DMS53 (cell line): ENCODE measurements at regions not wholly inside any gene's neighbourhood (a gene's known extent, or its start where the extent isn't known, plus 50 kb on each side); places are given as distances from the start of the nearest gene placed in this dataset.

ENCODE experiments used
- DNase-seq: peaks from one replicate; lab custom pipeline; 2025; lab: John Stamatoyannopoulos, UW

DNA sequence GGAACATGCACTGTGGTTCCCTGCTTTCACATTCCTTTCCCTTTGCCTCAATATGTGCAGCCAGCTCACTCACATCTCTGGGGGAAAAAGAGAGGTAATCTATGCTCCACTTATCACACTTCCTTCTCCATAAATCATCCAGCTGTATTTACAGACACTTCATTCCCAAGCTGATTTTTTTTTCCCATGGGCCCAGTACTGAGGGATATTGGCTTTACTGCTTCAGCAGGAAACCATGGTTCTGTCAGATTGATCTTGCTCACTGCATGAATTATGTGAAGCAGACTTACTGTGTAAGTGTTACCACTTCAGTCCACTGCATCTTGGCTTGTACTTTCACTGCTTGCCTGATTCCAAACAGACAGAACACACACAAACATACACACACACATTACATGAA lies 555.6 kb downstream of the CCER1 start:
- peak; percentile 65 for DNase-seq

DNA sequence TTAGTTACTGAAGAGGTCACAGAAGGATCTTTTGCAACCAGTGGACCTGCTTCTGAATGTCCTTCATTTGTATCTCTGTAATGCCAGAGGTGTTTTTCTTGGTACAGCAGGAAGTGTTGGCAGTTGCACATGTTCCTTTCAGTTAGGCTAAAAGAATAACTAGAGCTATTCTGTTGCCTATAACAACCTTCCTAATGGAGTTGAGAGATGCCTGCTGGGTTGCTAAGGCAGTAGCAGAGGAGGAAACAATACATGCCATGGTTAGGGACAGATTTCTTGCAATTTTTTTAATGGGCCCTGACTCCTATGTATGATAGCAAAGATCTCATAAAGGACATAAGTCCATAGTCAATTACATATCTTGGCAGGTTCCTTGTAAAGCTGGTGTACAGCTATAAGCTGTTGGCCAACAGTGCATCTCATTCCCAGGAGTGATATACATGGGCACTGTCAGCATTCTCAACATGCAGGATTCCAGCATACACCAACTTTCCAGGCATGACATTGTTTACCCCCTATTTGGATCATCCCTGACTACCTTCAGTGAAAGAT lies 556.6 kb downstream of the CCER1 start:
- DNase-seq: no peak

DNA sequence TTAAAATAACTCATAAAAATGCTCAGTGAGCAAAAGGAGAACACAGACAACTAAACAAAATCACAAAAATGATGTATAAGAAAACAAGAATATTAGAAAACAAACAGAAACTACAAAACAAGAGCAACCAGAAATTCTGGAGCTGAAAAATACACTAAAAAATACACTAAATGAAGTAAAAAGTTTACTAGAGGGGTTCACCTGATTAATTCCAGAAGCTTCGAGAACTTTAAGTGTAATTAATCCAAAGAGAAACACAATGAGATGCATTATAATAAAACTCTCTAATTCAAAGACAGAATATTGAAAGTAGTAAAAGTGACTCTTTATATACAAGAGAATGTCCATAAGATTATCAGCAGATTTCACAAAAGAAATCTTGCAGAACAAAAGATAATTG lies 558.4 kb downstream of the CCER1 start:
- DNase-seq: peak; percentile 5

DNA sequence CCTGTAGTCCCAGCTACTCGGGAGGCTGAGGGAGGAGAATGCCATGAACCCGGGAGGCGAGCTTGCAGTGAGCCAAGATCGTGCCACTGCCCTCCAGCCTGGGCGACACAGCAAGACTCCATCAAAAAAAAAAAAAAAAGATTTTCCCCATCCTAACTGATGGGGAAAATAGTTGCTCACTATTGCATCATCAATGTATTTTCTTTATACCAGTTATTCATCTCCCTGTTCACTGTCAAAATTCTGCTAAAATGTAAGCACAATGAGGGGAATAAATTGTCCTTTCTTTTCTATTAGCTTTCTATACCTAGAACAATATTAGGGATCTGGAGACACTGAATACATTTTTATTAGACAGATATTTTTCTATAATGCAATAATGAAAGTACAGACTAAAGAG lies 561.3 kb downstream of the CCER1 start:
- no peak for DNase-seq

DNA sequence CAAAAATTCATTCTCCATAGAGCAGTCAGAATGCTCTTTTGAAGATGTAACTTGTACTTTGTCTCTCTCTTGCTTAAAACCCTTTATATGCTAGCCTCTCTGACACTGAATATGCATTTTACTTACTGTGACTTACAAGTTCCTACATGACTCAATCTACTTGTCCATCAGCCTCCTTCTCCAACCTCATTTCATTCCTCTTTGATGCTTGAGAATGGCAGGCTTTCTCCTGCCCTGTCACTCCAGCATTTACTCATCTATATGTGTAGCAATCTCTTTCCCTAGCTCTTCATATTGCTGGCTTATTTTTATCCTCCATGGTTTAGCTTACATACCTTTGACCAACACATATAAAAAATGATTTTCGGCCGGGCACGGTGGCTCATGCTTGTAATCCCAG lies 561.9 kb downstream of the CCER1 start:
- no peak for DNase-seq

DNA sequence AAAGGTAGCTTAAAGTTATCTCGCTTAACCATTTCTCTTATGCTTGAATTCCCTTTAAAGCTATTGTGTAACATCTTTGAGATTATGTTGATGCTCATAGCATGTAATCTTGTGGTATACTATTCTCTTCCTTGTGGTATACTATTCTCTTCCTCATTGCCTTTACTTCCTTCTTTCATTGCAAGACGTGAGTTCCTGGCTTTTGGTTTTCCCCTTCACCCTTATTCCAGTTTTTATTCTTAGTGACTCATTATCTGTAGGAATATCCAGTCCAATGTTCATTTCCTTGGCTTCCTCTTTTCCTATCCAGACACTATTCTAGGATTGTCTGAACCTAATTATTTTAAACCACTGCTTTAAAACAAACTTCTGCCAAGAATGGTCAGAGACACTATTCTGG lies 564.0 kb downstream of the CCER1 start:
- no peak for DNase-seq

DNA sequence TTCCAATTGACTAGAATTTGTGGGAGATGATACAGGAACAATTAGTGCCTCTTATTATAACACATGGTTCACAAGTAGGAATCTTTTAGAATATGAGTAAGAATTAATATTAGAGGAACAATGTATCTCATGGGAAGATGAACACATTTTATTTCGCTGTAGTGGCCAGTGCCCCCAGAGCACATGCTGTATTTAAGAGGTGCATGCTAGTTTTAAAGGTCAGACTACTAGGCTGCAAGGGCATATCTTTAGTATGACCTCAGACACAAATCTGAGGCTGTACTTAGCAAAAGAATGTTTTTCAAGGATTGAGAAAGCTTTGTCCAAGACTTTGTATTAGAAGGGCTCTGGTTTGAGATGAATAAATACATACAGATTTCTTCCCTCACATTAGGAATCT lies 586.9 kb downstream of the CCER1 start:
- DNase-seq: no peak

DNA sequence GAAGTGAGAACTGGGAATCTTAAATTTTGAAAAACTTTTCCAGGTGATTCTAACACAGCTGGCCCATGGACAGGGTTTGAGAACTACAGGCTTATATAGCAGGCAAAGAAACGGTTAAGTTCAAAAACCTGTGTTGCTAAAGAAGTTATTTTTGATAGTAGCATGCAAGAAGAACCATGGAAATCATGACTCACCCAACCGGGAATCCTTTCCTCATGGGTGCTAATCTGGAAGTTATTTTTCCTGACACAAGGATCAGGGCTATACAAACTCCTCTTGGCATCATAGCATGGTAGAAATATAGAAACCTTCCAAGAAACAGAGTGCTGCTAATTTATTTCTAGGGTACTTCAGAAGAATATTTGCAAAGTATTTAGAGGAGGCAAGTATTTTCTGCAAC lies 588.7 kb downstream of the CCER1 start:
- no peak for DNase-seq

DNA sequence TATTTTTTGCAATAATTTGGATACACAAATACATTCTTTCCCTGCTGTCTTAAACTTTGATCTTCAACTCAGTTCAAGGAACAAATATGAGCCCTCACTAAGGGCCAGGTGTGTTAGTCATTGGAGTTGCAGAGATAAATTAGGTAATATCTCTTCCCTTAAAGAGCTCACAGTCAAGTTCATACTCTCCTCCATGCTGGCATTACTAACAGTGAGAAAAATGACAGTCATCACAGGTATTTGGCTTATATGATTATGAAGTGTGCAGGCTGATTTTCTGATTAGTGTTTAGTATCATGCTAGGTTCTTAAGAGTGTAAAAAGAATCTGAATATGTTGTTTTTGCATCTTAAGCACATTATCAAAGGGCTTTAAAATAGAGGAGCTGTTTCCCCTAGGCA lies 594.7 kb downstream of the CCER1 start:
- DNase-seq: no peak

DNA sequence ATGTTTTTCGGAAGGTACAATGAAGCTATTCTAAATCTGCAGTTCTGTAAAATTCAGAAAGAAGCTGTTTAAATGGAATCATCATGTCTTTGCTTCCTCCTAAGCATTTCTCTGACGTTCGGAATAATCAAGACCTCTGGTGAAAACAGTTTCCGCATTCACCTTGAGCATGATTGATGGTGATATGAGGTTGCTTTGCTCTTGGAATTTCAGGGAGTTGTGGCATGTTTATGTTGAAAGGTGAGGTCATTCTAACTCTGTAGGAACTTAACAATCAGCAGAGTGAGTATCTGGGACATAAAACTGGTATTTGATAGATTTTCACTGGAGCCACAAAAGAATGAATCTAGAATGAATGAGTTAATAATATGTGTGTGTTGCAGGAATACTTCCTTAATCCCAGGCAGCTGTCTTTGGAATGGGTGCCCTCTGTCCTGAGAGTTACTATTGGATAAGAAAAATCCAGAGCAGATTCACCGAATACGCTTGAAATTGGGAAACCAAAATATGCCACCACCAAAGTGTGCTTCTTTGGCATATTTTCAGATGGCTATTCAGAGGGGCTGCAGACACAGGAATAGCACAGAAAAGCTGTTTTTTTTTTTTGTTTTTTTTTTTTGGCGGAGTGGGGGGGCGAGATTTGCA lies 599.1 kb downstream of the CCER1 start:
- no peak for DNase-seq

DNA sequence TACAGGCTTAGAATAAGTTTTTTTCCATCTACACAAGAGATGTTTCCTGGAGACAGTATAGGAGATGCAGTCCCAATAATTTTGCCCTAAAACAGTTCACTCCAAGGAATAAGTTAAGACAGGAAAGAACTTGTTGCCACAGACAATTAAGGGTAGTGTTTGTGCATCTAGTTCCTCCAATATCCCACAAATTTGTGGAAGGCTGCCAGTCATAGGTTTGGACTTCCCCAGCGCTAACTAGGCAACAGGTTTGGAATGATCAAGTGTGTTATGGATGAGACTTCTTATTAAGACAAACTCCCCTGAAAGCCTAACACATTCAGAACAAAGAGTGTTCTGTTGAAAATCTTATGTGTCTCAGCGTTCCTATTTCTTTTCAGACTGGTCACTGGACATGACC lies 611.0 kb downstream of the CCER1 start:
- DNase-seq: no peak

DNA sequence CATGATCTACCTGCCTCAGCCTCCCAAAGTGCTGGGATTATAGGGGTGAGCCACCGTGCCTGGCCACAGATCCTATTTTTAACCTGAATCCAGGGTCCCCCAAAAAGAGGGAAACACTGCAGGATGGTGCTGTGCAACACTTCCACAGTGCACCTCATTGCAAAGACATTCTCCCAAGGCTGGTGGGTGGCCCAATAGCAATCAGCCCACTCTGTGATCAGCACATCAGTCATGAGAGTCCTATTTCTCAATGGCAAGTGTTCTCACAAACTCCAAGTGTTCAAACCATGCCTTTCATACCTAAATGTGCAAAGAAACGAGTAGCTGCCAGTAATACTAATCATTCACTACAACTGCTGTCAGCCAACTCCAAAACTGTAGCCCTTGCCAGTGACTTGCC lies 612.9 kb downstream of the CCER1 start:
- no peak for DNase-seq

DNA sequence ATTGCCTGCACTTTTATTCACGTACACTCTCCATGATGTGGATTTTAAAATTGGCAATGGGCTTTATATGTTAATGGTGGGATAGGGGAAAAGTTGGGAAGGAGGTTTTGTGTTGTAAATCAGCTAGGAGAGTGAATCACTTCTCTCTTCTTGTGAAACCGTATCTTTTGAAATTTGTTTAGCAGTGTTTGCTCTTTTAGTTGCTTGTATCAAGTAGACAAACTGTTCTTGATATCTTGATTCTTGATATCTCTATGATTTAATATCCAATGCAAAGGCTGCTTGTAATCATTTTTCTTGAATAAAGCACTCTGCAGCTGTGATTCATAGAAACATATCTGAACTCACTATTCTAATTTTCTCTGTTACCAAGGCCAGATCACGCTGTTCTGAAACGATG lies 615.1 kb downstream of the CCER1 start:
- no peak for DNase-seq

DNA sequence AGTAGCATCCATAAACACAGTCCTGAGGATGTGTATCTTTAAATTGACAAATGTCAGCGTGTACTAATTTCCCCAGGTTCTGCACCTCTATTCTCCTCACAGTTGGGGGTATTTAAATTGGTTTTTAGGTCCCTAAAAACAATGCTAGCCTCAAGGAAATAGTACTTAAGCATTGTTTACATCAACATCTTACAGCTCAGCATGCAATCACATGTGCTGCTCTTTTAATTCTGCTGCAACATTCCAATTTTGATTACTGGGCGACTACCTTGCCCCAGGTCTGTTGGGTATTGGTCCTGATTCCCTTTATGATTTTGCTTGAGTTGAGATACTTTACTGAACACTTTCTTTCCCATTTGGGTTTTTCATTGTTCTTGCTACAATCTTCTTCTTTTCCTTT lies 616.6 kb downstream of the CCER1 start:
- DNase-seq: no peak

DNA sequence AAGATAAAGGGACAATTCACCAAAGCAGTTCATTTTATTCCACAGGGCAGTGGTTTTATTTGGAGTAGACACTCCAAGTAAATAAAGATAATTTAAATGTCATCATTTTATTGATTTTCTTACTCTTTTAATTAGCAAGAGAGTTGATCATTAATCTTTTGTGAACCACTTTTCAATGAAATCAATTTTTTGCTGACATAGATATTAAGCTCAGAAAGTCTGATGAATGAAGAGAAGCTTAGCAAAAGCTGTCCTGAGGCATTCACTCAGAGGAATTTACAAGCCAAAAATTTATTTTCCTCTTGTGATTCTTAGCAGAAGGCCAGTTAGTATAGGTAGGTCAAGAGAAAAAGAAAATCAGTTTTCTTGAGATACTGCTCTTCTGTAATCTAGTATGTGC lies 618.0 kb downstream of the CCER1 start:
- DNase-seq: no peak

DNA sequence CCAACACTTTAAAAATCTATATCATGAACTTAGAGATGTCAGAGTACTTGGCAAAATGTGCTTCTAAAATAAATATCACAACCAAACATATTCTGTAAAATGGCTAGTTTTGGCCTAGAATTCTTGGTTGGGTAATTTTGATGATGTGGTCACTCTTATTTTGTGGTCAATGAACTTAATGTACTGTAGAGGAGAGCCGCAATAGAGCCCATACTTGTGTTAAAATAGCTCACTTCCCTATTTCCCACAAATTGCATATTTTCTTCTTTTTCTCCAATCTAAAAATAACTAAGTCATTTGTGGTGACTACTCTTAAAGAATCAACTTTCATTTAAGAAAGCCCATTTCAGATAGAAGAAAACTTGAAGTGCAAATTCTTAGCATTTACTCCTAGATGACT lies 619.4 kb downstream of the CCER1 start:
- DNase-seq: no peak

DNA sequence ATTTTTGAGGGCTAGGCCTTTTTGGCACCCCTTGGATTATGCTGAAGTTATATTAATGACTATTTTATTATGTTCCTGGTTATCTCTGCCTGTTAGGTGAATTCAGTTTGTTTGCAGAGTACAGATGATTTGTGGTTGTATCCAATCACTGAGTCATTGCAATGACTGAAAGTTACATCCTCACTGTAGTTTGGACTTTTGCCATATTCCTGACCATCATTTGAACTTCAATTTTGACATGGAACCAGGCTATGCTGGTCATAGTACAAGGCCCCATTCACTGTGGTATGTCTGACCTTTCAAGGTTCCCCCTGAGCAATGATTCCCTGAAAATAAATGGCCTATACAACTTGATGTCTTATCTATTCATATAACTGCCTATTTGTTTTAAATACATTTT lies 621.0 kb downstream of the CCER1 start:
- no peak for DNase-seq

DNA sequence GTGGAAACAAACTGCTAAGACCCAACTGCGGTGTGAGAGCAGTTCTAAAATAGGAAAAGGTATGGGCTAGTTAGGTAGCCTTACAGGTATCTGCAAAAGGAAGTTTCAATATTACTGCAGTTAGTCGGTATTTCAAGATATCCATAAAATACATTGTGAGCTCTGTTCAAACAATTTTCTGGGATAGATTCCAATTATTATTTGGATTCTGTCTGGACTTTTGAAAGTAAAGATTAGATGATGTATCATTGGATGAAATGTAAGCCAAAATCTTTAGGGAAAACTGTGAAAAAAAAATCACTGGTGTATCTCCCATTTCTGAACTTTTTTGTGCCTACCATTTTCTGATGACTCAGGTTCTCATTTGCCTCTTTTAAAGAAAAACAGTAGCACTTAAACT lies 621.6 kb downstream of the CCER1 start:
- DNase-seq: no peak

DNA sequence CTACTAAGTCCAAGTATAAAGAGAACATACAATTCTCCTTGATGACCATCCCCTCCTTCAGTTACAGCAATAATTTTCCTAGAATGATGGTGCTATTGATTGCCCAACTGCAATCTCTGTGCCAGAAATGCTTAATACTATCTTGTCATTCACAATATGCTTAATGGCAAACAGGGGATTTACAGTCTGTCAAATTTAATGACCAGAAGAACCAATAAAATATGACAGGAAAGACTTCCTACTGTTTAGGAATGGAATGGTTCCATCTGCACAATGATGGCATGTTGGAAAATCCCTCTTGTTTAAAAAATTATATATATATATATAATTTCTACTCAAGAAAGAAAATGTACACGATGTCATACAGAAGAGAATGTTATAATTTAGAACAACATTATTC lies 623.2 kb downstream of the CCER1 start:
- no peak for DNase-seq

DNA sequence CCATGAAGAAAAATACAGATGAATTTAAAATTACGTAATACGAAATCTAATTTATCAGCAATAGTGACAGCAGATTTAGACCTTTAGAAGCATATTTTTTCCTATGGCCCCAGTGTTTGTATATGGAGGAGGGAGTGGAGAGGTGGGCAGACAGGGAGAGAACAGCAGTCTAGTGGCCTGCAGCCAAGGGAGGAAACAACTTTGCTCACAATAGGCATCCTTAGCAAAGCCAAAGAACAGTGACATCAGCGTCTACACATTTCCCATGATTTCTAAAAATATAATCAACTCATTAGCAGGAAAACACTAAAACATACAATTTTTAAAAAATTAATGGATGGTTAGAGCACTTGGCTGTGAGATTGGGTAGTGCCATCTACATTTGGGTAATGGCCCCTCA lies 622.6 kb upstream of the ATP2B1 start:
- no peak for DNase-seq

DNA sequence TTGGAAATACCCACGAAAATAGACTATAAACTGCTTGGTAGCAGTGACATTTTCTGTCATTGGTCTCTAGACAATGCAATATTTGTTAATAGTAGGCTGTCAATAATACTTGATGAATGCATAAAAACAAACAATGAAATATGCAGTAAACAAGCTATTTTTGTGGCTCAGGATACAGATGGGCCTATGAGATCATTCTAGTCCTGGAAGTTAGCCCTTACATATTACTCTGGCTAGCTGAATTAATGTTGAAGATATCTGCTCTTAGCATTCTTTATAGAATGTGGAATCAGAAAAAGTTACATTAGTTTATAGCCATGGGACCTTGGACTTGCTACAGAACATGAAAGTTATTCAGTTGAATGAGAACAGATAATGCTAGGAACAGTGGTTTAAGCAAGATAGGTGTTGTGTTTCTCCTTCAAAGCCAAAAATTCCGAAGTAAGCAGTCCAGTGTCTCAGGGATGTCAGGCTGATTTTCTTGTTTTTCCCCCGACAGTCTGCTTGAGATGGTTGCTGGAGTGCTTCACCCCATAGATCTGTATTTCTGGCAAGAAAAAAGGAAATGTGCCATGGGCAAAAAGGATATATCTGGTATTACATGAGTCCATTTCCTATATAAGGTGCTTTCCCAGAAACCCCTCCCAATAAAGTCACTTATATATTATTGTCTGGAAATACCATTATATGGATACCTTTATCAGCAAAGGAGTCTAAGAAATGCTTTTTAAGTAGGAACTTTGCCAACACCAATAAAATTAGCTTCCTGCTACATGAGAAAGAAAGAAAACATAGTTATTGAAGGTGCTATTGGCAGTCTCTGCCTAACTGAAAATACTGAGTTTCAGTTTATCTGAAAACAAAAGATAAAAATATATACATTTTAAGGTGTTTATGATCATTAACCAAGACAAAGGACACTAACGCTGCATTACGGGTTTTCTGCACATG lies 619.4 kb upstream of the ATP2B1 start:
- no peak for DNase-seq

DNA sequence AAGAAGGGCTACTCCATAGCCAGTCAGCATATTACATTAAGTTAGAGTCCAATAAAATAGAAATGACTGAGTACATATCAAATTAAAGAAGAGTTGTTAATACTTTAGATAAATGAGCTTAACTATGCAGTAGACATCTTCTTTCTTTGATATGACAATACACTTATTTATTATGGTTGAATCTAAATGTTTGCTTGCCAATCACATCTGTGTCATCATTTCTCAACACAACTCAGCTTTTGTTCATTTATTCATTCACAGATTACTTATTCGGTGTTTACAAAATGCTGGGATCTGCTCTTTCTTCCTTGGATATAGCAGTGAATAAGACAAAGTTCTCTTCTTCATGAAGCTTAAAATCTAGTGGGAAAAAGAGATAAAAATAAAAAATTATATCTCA lies 614.6 kb upstream of the ATP2B1 start:
- no peak for DNase-seq

DNA sequence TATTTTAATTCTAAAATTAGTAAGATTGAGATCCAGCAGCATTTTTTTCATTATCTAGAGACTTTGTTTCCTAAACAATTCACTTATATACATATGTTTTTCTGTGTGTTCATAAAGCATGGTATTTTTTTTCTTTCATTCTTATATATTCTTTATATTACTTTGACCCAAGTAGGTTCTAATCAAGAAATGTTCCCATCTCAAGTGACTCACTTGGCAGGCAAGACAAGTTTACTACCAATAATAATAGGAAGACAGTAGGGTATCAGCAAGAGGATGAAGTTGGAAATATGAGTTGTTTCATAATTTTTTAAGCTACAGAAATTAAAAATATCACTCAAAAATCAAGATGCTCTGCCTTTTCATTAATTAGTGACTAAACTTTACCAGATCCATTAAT lies 613.4 kb upstream of the ATP2B1 start:
- no peak for DNase-seq
